HG03378 (cell line): ENCODE measurements at regions not wholly inside any gene's neighbourhood (a gene's known extent, or its start where the extent isn't known, plus 50 kb on each side); places are given as distances from the start of the nearest gene placed in this dataset.
A peak's percentile ranks its signal among the peaks of the same experiment; 100 is the strongest.

Experiments
- ATAC-seq: cut with Tn5 transposase; IDR thresholded peaks from one replicate; pipeline ENCODE4 v1.9.1; 2021; ENCODE audit warnings: mild to moderate bottlenecking, moderate library complexity; ENCODE audit not compliant: unreplicated experiment

DNA sequence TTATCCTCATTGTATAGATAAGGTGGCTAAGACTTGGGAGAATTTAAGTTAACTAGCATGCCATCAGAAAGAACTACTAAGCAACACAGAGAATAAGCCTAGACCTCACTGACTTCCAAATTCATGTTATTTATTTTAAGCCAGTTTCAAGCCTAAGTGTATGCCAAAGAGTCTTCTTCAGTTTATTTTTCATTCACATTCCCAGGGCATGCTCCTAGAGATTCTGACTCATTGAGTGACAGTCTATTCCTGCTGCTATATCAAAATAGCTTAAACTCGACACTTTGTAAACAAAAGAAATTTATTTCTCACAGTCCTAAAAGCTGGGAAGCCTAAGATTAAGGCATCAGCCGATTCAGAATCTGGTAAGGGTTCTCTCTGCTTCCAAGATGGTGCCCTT lies 467.1 kb downstream of the MBD2 start:
- no peak for ATAC-seq

GRCh38 chr18:53756610-53756972 lies 467.9 kb downstream of the MBD2 start:
- ATAC-seq: no peak

- no peak for ATAC-seq
Measured at GRCh38 chr18:53755914-53756609, 468.4 kb downstream of the MBD2 start.

DNA sequence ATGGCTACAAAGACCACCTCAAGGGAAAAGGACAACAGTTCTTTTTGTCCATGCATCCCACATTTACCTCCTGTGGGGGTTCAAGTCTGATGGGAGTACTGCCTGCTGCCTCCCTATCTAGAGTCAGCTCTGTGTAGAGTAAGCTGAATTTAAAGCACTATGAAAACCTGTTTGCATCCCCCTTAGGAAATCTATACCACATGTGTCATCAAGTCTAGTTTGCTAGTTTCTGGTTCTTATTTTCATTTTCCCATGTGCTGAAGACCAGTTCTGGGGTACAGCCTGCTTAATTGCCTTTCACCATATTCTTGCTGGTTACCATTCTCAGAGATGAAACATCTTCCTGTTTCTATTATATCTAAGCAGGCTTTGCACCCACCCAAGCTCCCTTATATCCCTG lies 470.3 kb downstream of the MBD2 start:
- no peak for ATAC-seq

- no peak for ATAC-seq
Measured at GRCh38 chr18:53753601-53754000, 470.9 kb downstream of the MBD2 start.

GRCh38 chr18:53752781-53753367 lies 471.6 kb downstream of the MBD2 start:
- no peak for ATAC-seq

GRCh38 chr18:53749766-53750165 lies 474.7 kb downstream of the MBD2 start:
- no peak for ATAC-seq

DNA sequence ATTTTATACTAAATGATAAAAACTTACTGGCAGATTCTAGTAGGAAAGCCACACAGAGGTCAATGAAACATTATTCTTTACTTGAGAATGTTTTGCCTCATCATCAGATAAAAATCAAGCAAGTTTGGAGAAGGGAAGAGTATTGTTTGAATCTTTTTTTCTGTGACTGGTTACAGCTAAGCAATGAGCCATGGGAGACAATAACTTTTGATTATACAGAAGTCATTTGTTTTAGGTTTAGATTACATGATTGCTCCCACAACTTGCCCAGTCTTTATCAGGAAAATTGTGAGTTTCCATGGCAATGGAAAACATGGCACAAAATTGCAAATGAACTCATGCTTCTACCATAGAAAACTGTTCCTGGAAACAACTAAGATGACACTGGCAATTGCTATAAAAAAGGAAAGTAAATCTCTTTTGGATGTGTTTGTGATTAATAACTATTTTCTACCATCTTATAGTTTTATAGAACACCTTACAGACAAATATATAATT lies 476.8 kb downstream of the MBD2 start:
- no peak for ATAC-seq

DNA sequence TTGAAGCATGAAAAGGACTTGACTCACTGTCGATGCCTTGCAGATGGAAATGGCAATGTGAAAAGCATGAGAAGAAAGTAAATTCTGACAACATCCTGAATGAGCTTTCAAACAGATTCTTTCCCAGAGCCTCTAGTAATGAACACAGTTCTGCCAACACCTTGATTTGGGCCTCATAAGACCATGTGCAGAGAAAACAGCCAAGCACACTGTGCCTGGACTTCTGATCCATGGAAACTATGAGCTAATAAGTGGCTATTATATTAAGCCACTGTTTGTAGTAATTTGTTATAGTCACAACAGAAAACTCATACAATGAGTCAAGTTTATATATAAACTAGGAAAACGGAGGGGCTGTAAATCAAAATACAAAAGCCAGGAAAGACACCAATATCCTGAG lies 477.3 kb downstream of the MBD2 start:
- no peak for ATAC-seq

GRCh38 chr18:53745986-53746385 lies 478.5 kb downstream of the MBD2 start:
- ATAC-seq: no peak

- no peak for ATAC-seq
Measured at GRCh38 chr18:53745224-53745967, 479.1 kb downstream of the MBD2 start.

GRCh38 chr18:53739700-53740099 lies 484.8 kb downstream of the MBD2 start:
- ATAC-seq: no peak

GRCh38 chr18:53735526-53735925 lies 488.9 kb downstream of the MBD2 start:
- no peak for ATAC-seq

GRCh38 chr18:53715243-53715853 lies 509.1 kb downstream of the MBD2 start:
- no peak for ATAC-seq

GRCh38 chr18:53710080-53710479 lies 514.4 kb downstream of the MBD2 start:
- no peak for ATAC-seq

GRCh38 chr18:53702480-53702879 lies 522.0 kb downstream of the MBD2 start:
- ATAC-seq: no peak

DNA sequence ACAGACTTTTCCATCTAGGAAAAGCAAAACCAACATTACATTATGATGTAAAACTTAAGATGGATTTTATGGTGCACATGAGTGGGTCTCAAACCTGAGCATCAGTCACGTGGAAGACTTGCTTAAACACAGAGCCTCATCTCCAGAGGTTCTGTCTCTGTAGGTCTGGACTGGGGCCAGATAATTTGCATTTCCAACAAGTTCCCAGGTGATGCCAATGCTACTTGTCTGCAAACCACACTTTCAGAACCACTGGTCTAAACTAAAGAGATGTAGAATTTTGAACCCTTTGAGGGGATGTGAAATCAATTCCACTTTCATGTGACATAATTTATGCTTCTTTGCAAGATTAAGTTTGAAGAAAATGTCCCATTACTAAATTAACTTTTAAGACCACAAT lies 522.8 kb downstream of the MBD2 start:
- ATAC-seq: no peak

DNA sequence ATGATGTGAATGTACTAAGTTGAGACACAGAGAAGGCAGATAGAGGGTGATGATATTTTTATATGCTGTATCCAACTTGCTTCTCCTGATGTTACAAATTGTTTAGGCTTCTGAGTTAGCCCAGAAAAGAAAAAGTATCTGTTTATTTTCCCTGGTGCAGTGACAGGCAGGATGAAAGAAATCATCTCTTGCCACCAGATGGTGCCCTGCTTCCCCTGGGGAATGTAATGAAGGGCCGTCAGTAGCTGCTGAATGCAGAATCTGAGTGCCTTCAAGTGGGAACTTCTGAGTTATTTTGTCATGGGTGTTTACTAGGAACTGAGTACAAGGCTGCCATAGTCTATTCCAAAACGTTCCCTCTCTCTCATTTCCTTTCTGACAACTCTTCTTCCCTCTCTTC lies 525.6 kb downstream of the MBD2 start:
- peak; percentile 52 for ATAC-seq

GRCh38 chr18:53689886-53690285 lies 534.6 kb downstream of the MBD2 start:
- no peak for ATAC-seq

DNA sequence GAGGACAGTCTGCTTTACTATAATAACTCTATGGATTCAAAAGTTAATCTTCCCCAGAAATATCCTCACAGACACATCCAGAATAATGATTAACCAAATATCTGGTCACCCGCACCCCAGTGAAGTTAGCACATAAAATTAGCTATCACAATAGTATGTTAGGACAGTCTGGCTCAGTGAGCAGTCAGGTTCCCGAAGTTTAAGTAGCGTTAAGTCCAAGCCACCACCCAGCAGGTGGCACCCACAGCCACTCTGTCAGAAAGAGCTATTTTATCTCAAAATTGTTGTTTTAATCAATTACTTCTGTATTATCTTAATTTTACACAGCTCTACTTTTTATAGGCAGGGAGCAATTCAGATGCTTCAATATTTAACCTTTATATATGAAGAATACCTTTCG lies 537.5 kb downstream of the MBD2 start:
- no peak for ATAC-seq

DNA sequence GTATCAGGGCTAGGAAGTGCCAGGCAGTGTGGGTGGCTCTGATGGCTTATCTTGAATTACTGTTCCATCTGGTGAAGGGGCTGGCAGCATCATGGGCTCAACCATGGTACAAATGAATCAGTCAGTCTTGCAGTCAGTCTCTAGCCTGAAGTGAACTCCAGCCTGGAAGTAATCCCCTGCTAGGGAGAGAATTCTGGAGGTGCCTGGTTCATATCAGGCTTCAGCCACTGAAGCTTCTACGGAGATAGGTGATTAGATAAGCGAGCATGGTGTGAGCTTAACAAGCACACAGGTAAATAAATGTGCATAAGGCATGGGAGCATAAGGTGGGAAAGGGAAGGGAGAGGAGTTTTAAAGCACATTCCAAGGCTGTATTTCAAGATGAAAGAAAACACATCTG lies 541.7 kb downstream of the MBD2 start:
- ATAC-seq: no peak

- no peak for ATAC-seq
Measured at GRCh38 chr18:53677480-53677879, 547.0 kb downstream of the MBD2 start.
